A673 (cell line): ENCODE measurements at regions not wholly inside any gene's neighbourhood (a gene's known extent, or its start where the extent isn't known, plus 50 kb on each side); places are given as distances from the start of the nearest gene placed in this dataset.

Experiments
- BruUV-seq: library from RNA; stranded (reverse); fragments of 400-500 nt; replicated peaks from 2 replicates; lab custom pipeline; 2021; lab: Mats Ljungman, UMichigan
- CTCF ChIA-PET: fragments of 300-600 bp; sonication (Branson Sonifier 250); formaldehyde crosslinking; loops from one replicate; lab custom pipeline; 2022; ENCODE audit warnings: antibody characterized with exemption; lab: Charles Lee
- POLR2A ChIA-PET: fragments of 300-600 bp; sonication (Branson Sonifier 250); formaldehyde crosslinking; loops from one replicate; lab custom pipeline; 2022; ENCODE audit warnings: antibody characterized with exemption; ENCODE audit not compliant: low non-redundant PET; lab: Charles Lee
- DNase-seq: peaks from one replicate; pipeline ENCODE4 v3.0.0-alpha.2; 2015; ENCODE audit warnings: low spot score
- H3K27ac ChIP-seq: fragments of 200-600 bp; sonication (generic); 2 replicates; pipeline ENCODE4 v1.5.1; 2016; ENCODE audit warnings: mixed run types, low read depth, mild to moderate bottlenecking, mixed read lengths, antibody characterized with exemption, low read length; ENCODE audit not compliant: poor library complexity, severe bottlenecking
- H3K27me3 ChIP-seq: fragments of 200-600 bp; sonication (generic); replicated peaks from 2 replicates; pipeline ENCODE4 v1.6.1; 2017; ENCODE audit warnings: mixed run types, low read depth, mild to moderate bottlenecking, mixed read lengths, antibody characterized with exemption, low read length; ENCODE audit not compliant: insufficient read depth, poor library complexity
- H3K36me3 ChIP-seq: fragments of 200-600 bp; sonication (generic); 2 replicates; pipeline ENCODE4 v1.6.1; 2016; ENCODE audit warnings: mixed run types, mild to moderate bottlenecking, mixed read lengths, antibody characterized with exemption, low read length; ENCODE audit not compliant: insufficient read depth, poor library complexity, severe bottlenecking
- H3K4me1 ChIP-seq: fragments of 200-600 bp; sonication (generic); 2 replicates; pipeline ENCODE4 v1.6.1; 2017; ENCODE audit warnings: mixed run types, mild to moderate bottlenecking, mixed read lengths, antibody characterized with exemption, low read length; ENCODE audit not compliant: insufficient read depth, poor library complexity, severe bottlenecking
- H3K4me3 ChIP-seq: fragments of 200-600 bp; sonication (generic); 2 replicates; pipeline ENCODE4 v1.5.1; 2016; ENCODE audit warnings: low read depth, mixed run types, mild to moderate bottlenecking, mixed read lengths, low read length; ENCODE audit not compliant: poor library complexity, severe bottlenecking
- H3K9me3 ChIP-seq: fragments of 200-600 bp; sonication (generic); 2 replicates; pipeline ENCODE4 v1.6.1; 2016; ENCODE audit warnings: mixed run types, low read depth, mild to moderate bottlenecking, mixed read lengths, antibody characterized with exemption, low read length; ENCODE audit not compliant: poor library complexity, severe bottlenecking
- EZH2 ChIP-seq: fragments of 200-600 bp; sonication (generic); IDR thresholded peaks from 2 replicates; pipeline ENCODE4 v1.6.1; 2017; ENCODE audit warnings: borderline replicate concordance, low read depth, mild to moderate bottlenecking, mixed read lengths, antibody characterized with exemption, low read length; ENCODE audit not compliant: poor library complexity, severe bottlenecking
- intact Hi-C: fragments of 100-400 bp; cut with micrococcal nuclease; formaldehyde crosslinking; loops from one replicate; pipeline ENCODE4 v1.10.0; 2022; ENCODE audit not compliant: unreplicated experiment
- TF ChIP-seq, protein P1 (sequence below): fragments of 300-800, 200-600 bp; sonication (generic); conservative IDR thresholded peaks from 2 replicates; pipeline ENCODE4 v1.5.1; 2017; ENCODE audit warnings: low read depth, mild to moderate bottlenecking, antibody characterized with exemption, low read length, moderate library complexity, mixed read lengths

GRCh38 chr6:166851426-166851825, 104.9 kb downstream of the RNASET2 start:
- CTCF ChIA-PET, result no interaction called here
- POLR2A ChIA-PET, result interaction anchor here (0.6 kb wide), 1 partner anchor 18 kb away, joined by 4 read pairs; no protein-coding TSS in a partner anchor
- no peaks in the 10 kb centered on the region for H3K9me3 ChIP-seq
- intact Hi-C loops, result no loop called here
- no peak overlapping the region for H3K27ac ChIP-seq
- no peaks in the 10 kb centered on the region for H3K4me1 ChIP-seq
- TF ChIP-seq, protein P1, sequence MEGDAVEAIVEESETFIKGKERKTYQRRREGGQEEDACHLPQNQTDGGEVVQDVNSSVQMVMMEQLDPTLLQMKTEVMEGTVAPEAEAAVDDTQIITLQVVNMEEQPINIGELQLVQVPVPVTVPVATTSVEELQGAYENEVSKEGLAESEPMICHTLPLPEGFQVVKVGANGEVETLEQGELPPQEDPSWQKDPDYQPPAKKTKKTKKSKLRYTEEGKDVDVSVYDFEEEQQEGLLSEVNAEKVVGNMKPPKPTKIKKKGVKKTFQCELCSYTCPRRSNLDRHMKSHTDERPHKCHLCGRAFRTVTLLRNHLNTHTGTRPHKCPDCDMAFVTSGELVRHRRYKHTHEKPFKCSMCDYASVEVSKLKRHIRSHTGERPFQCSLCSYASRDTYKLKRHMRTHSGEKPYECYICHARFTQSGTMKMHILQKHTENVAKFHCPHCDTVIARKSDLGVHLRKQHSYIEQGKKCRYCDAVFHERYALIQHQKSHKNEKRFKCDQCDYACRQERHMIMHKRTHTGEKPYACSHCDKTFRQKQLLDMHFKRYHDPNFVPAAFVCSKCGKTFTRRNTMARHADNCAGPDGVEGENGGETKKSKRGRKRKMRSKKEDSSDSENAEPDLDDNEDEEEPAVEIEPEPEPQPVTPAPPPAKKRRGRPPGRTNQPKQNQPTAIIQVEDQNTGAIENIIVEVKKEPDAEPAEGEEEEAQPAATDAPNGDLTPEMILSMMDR, result no peak
- TF ChIP-seq EZH2, result no peak
- no peaks in the 10 kb centered on the region for H3K27me3 ChIP-seq
- no peak overlapping the region for H3K4me3 ChIP-seq
- BruUV-seq, result no TSS peak
- no peaks in the 10 kb centered on the region for H3K36me3 ChIP-seq
- DNase-seq, result no peak

DNA sequence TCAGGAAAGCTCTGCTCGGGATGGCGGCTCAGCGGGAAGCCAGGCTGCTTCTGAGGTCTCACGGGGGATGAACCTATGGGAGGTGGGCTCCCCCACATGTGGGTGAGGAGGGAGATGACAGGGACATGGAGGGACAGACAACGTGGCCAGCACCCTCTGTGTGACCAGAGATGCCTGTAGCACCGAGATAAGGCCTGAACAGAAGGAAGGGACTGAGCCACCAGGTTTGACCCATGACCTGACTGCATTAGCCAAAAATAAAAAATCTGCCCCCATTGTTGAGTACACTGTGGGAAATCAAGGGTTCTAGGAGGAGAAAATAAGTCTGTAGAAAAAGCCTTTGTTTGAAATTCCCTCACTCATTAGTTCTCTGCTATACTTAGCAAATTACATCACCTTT, 105.7 kb downstream of the RNASET2 start:
- POLR2A ChIA-PET, result no interaction called here
- TF ChIP-seq, protein P1, result no peak
- no peak for TF ChIP-seq EZH2
- DNase-seq, result no peak
- Histone ChIP-seq H3K4me3 (no peak overlapping the region), H3K9me3 (no peaks in the 10 kb centered on the region), H3K27me3 (no peaks in the 10 kb centered on the region), H3K36me3 (no peaks in the 10 kb centered on the region), H3K27ac (no peak overlapping the region), H3K4me1 (no peaks in the 10 kb centered on the region)
- intact Hi-C loops, result no loop called here
- CTCF ChIA-PET, result no interaction called here
- BruUV-seq, result no TSS peak

GRCh38 chr6:166849749-166850183, 106.6 kb downstream of the RNASET2 start:
- POLR2A ChIA-PET, result no interaction called here
- no peak for DNase-seq
- CTCF ChIA-PET, result no interaction called here

More at GRCh38 chr6:166849749-166850183, 106.6 kb downstream of the RNASET2 start:
- Histone ChIP-seq H3K27me3 (no peaks in the 10 kb centered on the region), H3K9me3 (no peaks in the 10 kb centered on the region), H3K4me3 (no peak overlapping the region), H3K36me3 (no peaks in the 10 kb centered on the region), H3K27ac (no peak overlapping the region), H3K4me1 (no peaks in the 10 kb centered on the region)
- no peak for TF ChIP-seq EZH2
- no TSS peak for BruUV-seq
- intact Hi-C loops, result no loop called here
